GM18526 (cell line): ENCODE measurements at regions not wholly inside any gene's neighbourhood (a gene's known extent, or its start where the extent isn't known, plus 50 kb on each side); places are given as distances from the start of the nearest gene placed in this dataset.

ENCODE experiments used
- POLR2A ChIP-seq: IDR thresholded peaks from 3 replicates; pipeline ENCODE4 v1.6.1; 2011; ENCODE audit not compliant: insufficient read length; ENCODE audit errors: extremely low read depth

DNA sequence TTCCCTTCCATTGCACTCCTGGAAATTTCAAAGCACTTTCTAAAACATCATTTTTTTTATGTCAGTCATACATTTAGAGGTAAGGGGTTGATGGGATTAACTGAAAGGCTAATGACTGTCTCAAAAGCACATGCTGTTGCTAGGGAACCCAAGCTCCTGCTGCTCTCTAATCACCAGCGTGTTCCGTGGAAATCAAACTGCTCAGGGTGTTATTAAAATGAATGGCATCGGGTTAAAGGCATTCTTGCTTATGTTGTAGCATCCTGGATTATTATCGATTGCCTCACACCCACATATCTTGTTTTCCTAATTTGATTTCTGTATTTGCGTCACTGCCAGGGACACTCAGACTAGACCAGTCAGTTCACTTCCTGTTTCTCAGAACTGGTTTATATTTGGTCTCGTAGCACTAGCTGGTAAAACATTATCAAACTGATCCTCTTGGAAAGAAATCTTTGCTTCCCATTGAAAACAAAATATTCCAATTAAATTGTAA, 216.5 kb upstream of the MKLN1 start:
- no peak for TF ChIP-seq POLR2A

DNA sequence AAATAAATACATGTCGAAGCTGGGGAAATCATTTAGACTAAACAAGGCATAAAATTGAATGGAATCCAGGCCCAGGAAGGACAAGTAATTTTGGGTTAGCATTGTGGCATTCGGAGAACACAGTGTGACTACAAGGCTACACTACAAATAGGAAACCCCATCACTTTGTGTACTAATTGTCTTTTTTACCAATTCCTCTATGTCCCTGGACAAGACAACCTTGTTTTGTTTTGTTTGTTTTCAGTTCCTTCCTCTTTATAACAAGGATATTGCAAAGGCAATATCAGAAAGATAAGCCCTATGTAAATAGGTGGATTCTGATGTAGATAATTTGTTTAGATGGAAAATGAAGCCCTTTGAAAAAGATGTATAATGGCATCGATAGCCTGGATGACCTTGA, 215.9 kb upstream of the MKLN1 start:
- no peak for TF ChIP-seq POLR2A

DNA sequence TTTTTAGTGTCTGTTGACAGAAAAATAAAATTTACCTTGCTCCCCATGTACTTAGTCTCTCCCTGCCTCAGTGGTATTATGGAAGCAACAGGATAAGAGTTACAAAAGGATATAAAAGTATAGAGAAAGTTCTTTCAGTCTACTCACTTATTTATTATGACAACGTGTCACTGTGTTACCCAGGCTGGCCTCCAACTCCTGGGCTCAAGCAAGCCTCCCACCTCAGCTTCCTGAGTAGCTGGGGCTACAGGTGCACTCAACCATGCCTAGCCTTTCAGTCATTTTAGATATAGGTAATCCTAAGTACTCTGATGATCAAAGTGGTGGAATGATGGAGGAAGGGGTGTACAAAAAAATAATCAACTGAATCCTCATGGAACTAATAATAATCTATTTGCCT, 215.2 kb upstream of the MKLN1 start:
- no peak for TF ChIP-seq POLR2A

DNA sequence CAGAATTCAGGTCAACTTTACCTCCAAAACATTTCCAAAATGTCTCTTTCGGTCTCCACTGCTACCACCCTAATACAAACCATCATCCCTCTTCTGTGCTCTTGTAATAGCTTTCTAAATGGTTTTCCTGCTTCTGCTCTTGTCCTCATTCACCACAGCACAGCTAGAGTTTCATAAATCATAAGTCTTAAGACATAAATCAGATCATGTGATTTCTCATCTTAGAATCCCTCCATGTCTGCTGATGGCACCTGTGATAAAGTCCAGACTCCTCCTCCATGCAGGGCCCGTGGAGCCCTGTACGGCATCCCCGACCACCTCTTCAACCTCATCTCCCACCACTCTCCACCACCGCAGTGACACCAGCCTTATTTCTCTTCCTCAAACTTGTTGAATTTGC, 212.3 kb upstream of the MKLN1 start:
- TF ChIP-seq POLR2A, result no peak

DNA sequence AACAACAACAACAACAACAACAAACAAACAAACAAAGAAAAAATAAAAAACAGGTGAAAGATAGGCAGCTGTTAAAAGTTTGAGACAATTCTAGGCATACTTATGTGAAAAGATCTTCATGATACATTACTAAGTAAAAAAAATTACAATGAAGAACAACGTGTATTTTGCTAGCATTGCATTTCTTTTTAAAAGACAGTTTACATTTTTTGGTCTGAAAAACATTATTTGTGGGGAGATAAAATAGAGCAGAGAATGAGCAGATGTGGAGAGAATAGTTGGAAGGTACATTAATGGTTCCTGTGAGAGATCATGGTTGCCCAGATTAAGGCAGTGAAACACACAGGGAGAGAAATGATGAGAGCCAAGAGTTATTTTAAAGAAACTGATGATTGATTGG, 210.2 kb upstream of the MKLN1 start:
- TF ChIP-seq POLR2A, result no peak

DNA sequence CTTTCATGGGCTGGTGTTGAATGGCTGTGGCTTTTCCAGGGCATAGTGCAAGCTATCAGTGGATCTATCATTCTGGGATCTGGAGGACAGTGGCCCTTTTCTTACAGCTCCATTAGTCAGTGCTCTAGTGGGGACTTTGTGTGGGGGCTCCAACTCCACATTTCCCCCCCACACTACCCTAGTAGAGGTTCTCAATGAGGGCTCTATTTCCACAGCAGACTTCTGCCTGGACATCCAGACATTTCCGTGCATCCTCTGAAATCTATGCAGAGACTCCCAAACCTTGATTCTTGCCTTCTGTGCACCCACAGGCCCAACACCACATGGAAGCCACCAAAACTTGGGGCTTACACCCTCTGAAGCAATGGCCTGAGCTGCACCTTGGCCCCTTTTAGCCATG, 208.3 kb upstream of the MKLN1 start:
- TF ChIP-seq POLR2A, result no peak

DNA sequence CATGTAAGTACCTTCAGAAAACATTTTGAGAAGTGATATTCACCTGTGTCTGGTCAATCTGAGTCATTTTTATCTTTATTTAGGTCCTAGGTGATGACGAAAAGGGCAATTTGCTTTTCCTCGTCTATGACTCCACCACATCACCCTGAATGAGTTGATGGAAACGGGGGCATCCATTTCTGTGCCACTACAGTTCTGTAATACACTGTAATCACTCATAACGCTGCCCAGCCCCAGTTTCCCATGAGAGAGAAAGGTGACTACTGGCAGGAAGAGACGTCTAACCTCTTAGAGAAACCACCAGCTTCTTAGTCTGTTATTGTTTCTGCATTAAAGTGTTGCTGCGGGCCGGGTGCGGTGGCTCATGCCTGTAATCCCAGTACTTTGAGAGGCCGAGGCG, 205.3 kb upstream of the MKLN1 start:
- no peak for TF ChIP-seq POLR2A

DNA sequence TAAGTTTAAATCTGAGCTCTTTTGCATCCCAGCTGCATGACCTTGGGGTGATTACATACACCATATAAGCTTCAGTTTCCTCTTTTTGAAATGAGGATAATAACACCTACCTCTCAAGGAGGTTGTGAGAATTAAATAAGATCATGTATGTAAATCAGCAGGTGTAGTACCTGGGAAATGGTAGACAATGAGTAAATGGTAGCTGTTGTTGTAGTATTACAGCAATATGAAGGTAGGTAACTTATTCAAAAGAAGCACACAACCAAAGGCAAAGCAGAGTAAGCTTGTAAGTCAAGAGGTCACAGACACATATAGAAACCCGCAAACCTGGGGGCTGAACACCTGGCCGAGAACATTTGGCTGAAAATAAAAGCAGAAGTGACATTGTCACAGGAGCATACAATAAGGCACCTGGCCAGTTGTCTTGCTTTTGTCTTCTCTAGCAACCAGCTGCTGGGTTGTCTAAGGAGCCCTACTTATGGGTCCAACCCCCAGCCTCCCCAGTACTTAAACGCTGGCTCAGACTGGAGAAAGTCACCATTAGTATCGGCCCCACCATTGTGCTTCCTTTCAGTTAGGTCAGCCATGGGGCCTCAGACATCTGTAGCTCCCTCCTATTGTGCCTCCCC, 203.6 kb upstream of the MKLN1 start:
- TF ChIP-seq POLR2A, result no peak

DNA sequence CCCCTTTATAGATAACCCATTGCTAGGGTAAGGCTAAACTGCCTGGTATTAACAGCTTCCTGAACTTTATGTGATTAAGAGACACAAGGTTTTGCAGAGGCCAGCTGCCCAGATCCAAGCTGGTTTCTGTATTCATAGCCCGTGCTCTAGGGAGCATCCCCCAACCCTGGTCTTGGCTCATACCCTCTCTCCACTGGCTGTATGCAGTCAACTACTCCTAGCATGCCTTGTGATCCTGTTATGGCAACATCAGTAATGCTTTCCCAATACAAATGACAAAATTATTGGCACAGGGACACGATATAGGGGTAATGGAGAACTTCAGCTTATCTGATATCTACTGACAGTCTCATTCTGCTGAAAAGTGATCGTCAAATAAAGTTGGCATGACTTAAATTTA, 202.8 kb upstream of the MKLN1 start:
- TF ChIP-seq POLR2A, result no peak

DNA sequence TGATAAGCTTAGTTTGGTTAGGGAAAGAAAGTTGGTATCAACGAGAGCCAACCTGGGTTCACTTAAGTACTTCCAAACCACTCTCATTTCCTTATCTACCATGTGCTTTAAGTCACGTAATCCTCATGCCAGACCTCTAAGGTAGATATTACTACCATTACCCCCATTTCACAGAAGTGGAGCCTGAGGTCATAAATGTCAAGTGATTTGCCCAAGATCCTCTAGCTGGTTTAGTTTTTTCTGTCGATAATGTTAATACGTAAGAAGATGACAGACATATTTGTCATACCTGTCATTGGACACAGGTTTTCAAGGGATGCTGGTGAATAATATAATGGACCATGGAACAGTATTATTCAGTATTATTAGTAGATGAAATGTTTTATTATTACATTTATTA, 197.4 kb upstream of the MKLN1 start:
- TF ChIP-seq POLR2A, result no peak

DNA sequence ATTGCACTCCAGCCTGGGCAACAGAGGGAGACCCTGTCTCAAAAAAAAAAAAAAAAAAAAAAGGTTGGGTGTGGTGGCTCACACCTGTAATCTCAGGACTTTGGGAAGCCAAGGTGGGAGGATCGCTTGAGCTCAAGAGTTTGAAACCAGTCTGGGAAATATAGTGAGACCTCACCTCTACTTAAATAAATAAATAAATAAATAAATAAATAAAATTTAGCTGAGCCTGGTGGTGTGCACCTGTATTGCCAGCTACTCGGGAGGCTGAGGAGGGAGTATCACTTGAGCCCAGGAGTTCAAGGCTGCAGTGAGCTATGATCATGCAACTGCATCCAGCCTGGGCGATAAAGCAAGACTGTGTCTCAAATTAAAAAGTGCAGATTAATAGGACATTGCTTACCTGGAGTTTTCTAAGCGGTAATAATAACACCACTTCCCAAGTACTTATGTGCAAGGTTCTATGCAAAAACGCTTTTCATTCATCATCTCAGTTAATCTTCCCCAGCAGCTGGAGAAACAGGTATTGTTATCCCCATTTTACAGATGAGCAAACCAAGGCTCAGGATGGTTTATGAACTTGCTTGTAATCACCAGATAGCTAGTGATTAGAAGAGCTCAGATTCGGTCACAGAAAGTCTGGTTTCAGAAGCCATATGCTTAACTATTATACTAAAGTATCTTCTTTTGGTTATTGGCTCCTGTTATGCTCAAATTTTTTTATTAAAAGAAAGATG, 196.5 kb upstream of the MKLN1 start:
- TF ChIP-seq POLR2A, result no peak

DNA sequence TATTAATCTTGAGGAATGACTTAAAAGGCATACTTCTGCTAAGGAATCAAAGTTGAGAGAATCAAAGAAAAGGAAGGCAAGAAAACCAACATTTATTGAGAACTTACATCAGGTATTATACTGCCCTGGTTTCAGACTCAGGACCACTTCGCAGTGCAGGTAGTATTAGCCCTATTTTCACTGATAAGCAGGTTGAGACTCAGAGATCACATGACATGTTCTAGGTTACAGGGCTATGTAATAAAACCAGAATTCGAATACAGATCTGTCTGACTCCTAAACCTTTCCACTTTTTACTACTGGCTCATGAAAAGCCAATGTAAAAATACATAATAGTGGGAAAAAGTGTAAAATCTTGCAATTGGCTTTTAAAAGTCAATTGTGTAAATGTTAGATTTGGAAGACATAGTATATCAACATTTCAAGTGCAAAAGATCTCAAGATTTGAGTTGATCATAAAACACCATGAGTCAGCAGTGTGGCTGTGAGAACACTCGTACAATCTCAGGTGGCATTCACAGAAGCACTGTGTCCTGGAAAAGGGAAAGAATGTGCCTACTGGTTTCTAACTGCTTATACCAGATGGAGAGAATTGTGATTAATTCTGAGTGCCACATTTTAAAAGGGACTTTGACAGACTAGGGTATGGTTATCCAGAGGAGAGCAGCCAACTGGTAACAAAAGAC, 195.8 kb upstream of the MKLN1 start:
- no peak for TF ChIP-seq POLR2A

DNA sequence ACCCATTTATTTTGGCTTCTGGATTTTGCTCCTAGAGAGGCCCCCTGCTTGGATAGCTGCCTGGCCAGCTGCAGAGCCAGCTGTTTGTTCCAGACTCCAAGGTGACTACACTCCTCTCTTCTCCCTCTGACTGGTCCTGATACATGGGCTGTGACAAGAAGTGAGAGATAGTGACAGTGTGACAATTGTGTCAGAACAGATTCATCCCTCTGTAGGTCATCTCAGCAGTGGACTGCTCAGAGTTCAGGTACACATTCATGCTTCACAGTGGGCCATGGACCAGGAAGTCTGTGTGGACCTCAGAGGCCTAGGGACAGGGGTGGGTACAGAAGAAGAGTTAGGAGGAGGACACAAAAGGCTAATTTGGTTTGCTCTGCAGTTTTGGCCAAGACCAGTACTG, 188.2 kb upstream of the MKLN1 start:
- no peak for TF ChIP-seq POLR2A

DNA sequence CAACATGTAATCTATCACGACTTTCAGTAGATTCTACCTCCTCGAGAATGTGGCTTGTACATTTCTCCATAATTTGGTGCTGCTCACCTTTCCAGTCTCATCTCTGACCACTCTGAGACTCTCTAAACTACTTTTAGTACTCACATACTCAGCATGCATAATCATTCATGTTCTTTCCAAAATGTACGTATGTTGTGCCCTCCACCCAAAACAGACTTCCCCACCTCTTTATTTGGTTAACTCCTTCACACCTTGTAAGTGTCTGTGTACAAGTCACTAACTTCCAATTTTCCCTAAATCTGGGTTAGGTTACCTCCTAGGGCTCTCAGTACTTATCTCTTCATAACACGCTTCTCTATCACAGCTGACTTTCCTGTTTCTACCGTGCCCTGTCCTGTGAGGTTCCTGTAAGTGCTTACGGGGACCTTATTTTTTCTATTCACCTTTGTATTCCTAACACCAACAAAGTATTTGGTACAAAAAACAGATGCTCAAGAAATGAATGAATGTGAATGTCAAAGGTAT, 186.2 kb upstream of the MKLN1 start:
- no peak for TF ChIP-seq POLR2A

DNA sequence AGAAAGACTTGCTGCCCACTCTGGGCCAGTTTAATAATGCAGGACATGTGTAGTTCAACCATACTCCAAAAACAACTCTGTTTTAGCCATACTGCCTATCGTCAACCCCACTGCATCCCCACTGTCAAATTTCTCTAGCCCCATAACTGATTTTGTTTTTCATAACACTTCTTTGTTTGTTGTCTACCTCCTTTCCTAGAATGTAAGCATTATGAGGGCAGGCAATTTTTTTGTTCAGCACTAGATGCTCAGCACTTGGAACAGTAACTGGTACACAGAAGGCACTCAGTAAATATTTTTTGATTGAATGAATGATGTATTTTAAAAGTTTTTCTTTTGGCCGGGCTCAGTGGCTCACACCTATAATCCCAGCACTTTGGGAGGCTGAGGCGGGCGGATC, 183.8 kb upstream of the MKLN1 start:
- TF ChIP-seq POLR2A, result no peak

DNA sequence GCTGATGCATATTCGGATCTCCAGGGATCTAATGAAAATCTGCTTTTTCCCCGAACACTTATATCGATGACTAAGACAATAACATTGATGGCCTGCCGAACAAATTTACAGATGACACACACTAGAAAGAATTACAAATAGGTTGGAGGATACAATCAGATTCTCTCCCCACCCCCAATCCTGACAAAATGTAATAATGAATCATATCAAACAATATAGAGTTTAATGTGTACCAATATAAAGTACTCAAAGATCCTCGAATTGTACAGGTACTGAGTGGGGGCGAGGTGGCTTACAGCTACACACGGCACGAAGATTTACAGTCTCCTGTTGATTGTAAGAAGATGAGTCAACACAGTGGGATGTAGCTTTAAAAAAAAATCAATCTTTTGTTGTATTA, 182.7 kb upstream of the MKLN1 start:
- no peak for TF ChIP-seq POLR2A
